ENCODE measurements at regions not wholly inside any gene's neighbourhood (a gene's known extent, or its start where the extent isn't known, plus 50 kb on each side); places are given as distances from the start of the nearest gene placed in this dataset.

GRCh38 chr3:124234852-124235252, 242.9 kb upstream of the ROPN1 start:
- Histone ChIP-seq H3K4me2 (ENCODE audit: insufficient read depth, low read length) (no peak overlapping the region), H3K9me3 (ENCODE audit: low read depth, low read length) (no peaks in the 10 kb centered on the region), H3K27ac (ENCODE audit: low read depth, low read length) (no peak overlapping the region), H2AFZ (ENCODE audit: low read length) (no peak overlapping the region), H3K27me3 (ENCODE audit: insufficient read depth, low read length) (peaks cover 37% of the 10 kb centered on the region), H3K4me3 (ENCODE audit: insufficient read depth, low read length) (no peak overlapping the region), H3K36me3 (ENCODE audit: insufficient read depth, low read length) (no peaks in the 10 kb centered on the region), H4K20me1 (ENCODE audit: insufficient read depth, low read length) (no peaks in the 10 kb centered on the region), H3K4me1 (ENCODE audit: insufficient read depth, low read length) (no peaks in the 10 kb centered on the region), H3K79me2 (ENCODE audit: insufficient read depth, low read length) (no peaks in the 10 kb centered on the region)
- no peak for TF ChIP-seq CTCF (IDR thresholded peaks at IDR 0.05; ENCODE audit: extremely low read depth, low read depth, low read length)
- DNase-seq (ENCODE audit: insufficient read length, low spot score, missing footprints) = no peak

GRCh38 chr3:124235446-124235845, 243.5 kb upstream of the ROPN1 start:
- no peak for DNase-seq (ENCODE audit: insufficient read length, low spot score, missing footprints)
- no peak for TF ChIP-seq CTCF (IDR thresholded peaks at IDR 0.05; ENCODE audit: extremely low read depth, low read depth, low read length)
- no peak overlapping the region for H2AFZ ChIP-seq (ENCODE audit: low read length)

GRCh38 chr3:124243177-124243859, 251.4 kb upstream of the ROPN1 start:
- Histone ChIP-seq H3K4me2 (ENCODE audit: insufficient read depth, low read length) (no peak overlapping the region), H3K27me3 (ENCODE audit: insufficient read depth, low read length) (peaks cover 13% of the 10 kb centered on the region), H4K20me1 (ENCODE audit: insufficient read depth, low read length) (no peaks in the 10 kb centered on the region), H3K36me3 (ENCODE audit: insufficient read depth, low read length) (no peaks in the 10 kb centered on the region), H3K9me3 (ENCODE audit: low read depth, low read length) (no peaks in the 10 kb centered on the region), H3K79me2 (ENCODE audit: insufficient read depth, low read length) (no peaks in the 10 kb centered on the region), H3K4me1 (ENCODE audit: insufficient read depth, low read length) (peaks cover 5% of the 10 kb centered on the region), H3K4me3 (ENCODE audit: insufficient read depth, low read length) (no peak overlapping the region), H3K27ac (ENCODE audit: low read depth, low read length) (no peak overlapping the region), H2AFZ (ENCODE audit: low read length) (no peak overlapping the region)
- DNase-seq (ENCODE audit: insufficient read length, low spot score, missing footprints) = no peak
- TF ChIP-seq CTCF (IDR thresholded peaks at IDR 0.05; ENCODE audit: extremely low read depth, low read depth, low read length) = no peak

More at GRCh38 chr3:124235446-124235845, 243.5 kb upstream of the ROPN1 start:
- Histone ChIP-seq H4K20me1 (ENCODE audit: insufficient read depth, low read length) (no peaks in the 10 kb centered on the region), H3K79me2 (ENCODE audit: insufficient read depth, low read length) (no peaks in the 10 kb centered on the region), H3K4me3 (ENCODE audit: insufficient read depth, low read length) (no peak overlapping the region), H3K4me1 (ENCODE audit: insufficient read depth, low read length) (no peaks in the 10 kb centered on the region), H3K36me3 (ENCODE audit: insufficient read depth, low read length) (no peaks in the 10 kb centered on the region), H3K27me3 (ENCODE audit: insufficient read depth, low read length) (peaks cover 32% of the 10 kb centered on the region), H3K9me3 (ENCODE audit: low read depth, low read length) (no peaks in the 10 kb centered on the region), H3K27ac (ENCODE audit: low read depth, low read length) (no peak overlapping the region), H3K4me2 (ENCODE audit: insufficient read depth, low read length) (no peak overlapping the region)

- Histone ChIP-seq H3K4me1 (ENCODE audit: insufficient read depth, low read length) (peaks cover 14% of the 10 kb centered on the region), H3K4me2 (ENCODE audit: insufficient read depth, low read length) (no peak overlapping the region), H3K27ac (ENCODE audit: low read depth, low read length) (no peak overlapping the region), H3K9me3 (ENCODE audit: low read depth, low read length) (no peaks in the 10 kb centered on the region), H3K79me2 (ENCODE audit: insufficient read depth, low read length) (no peaks in the 10 kb centered on the region), H4K20me1 (ENCODE audit: insufficient read depth, low read length) (no peaks in the 10 kb centered on the region), H3K36me3 (ENCODE audit: insufficient read depth, low read length) (no peaks in the 10 kb centered on the region), H3K4me3 (ENCODE audit: insufficient read depth, low read length) (no peak overlapping the region), H3K27me3 (ENCODE audit: insufficient read depth, low read length) (peaks cover 12% of the 10 kb centered on the region), H2AFZ (ENCODE audit: low read length) (no peak overlapping the region)
- no peak for TF ChIP-seq CTCF (IDR thresholded peaks at IDR 0.05; ENCODE audit: extremely low read depth, low read depth, low read length)
- no peak for DNase-seq (ENCODE audit: insufficient read length, low spot score, missing footprints)
Measured at GRCh38 chr3:124246376-124246775, 254.5 kb upstream of the ROPN1 start.
